ENCODE measurements at regions not wholly inside any gene's neighbourhood (a gene's known extent, or its start where the extent isn't known, plus 50 kb on each side); places are given as distances from the start of the nearest gene placed in this dataset.
"Not testable (repeated sequence)": the region's sequence is repeated elsewhere in the genome, so short reads cannot be mapped to it uniquely, and the experiment has no call there.

- DNase-seq (no peak), ATAC-seq (no peak)
These were observed 1314.0 kb downstream of the JRKL start for GRCh38 chr11:97703851-97704250.

GRCh38 chr11:97705441-97705840 is 1315.3 kb upstream of the CNTN5 start:
- H3K27ac Mint-ChIP-seq, ATAC-seq, DNase-seq, H3K27me3 Mint-ChIP-seq, H3K4me1 Mint-ChIP-seq, H3K9me3 Mint-ChIP-seq, H3K4me3 Mint-ChIP-seq: not testable (repeated sequence)

More at GRCh38 chr11:97703851-97704250, 1314.0 kb downstream of the JRKL start:
- Mint-ChIP-seq H3K27ac (no peak overlapping the region), H3K4me1 (no peaks in the 10 kb centered on the region), H3K27me3 (no peaks in the 10 kb centered on the region), H3K9me3 (peaks cover 0 to 7% of the 10 kb centered on the region in 2 donors), H3K4me3 (no peak overlapping the region)

GRCh38 chr11:97717922-97718321 is 1302.8 kb upstream of the CNTN5 start:
- no peaks in the 10 kb centered on the region for H3K4me1 Mint-ChIP-seq
- H3K27ac Mint-ChIP-seq, result no peak overlapping the region
- H3K4me3 Mint-ChIP-seq, result no peak overlapping the region
- ATAC-seq (no peak), DNase-seq (no peak)
- no peaks in the 10 kb centered on the region for H3K27me3 Mint-ChIP-seq
- H3K9me3 Mint-ChIP-seq, result peaks cover 0 to 6% of the 10 kb centered on the region in 2 donors

GRCh38 chr11:97722065-97722464 is 1298.7 kb upstream of the CNTN5 start:
- ATAC-seq, result no peak

GRCh38 chr11:97722721-97723120 is 1298.0 kb upstream of the CNTN5 start:
- ATAC-seq, result no peak
- no peak overlapping the region for H3K27ac Mint-ChIP-seq
- H3K9me3 Mint-ChIP-seq, result peaks cover 12 to 14% of the 10 kb centered on the region in 2 donors
- no peak for DNase-seq
- H3K4me3 Mint-ChIP-seq, result no peak overlapping the region
- H3K27me3 Mint-ChIP-seq, result no peaks in the 10 kb centered on the region
- no peaks in the 10 kb centered on the region for H3K4me1 Mint-ChIP-seq

More at GRCh38 chr11:97722065-97722464, 1298.7 kb upstream of the CNTN5 start:
- DNase-seq, result no peak
- H3K9me3 Mint-ChIP-seq, result peaks cover 7 to 14% of the 10 kb centered on the region in 2 donors
- H3K4me3 Mint-ChIP-seq, result no peak overlapping the region
- H3K27ac Mint-ChIP-seq, result no peak overlapping the region
- no peaks in the 10 kb centered on the region for H3K4me1 Mint-ChIP-seq
- H3K27me3 Mint-ChIP-seq, result no peaks in the 10 kb centered on the region

- ATAC-seq (no peak), DNase-seq (no peak)
- Mint-ChIP-seq H3K4me3 (no peak overlapping the region), H3K4me1 (no peaks in the 10 kb centered on the region), H3K27ac (no peak overlapping the region), H3K27me3 (no peaks in the 10 kb centered on the region), H3K9me3 (peaks cover 17 to 24% of the 10 kb centered on the region in 2 donors)
These were observed 1291.0 kb upstream of the CNTN5 start for GRCh38 chr11:97729546-97730272.

GRCh38 chr11:97732011-97732632 is 1288.6 kb upstream of the CNTN5 start:
- peaks cover 9 to 23% of the 10 kb centered on the region in 2 donors for H3K9me3 Mint-ChIP-seq
- H3K27me3 Mint-ChIP-seq, result no peaks in the 10 kb centered on the region
- H3K4me1 Mint-ChIP-seq, result no peaks in the 10 kb centered on the region
- DNase-seq, result no peak
- H3K4me3 Mint-ChIP-seq, result no peak overlapping the region
- ATAC-seq, result no peak
- H3K27ac Mint-ChIP-seq, result no peak overlapping the region

GRCh38 chr11:97738751-97739150 is 1282.0 kb upstream of the CNTN5 start:
- Mint-ChIP-seq H3K9me3 (peaks cover 18 to 19% of the 10 kb centered on the region in 2 donors), H3K27me3 (no peaks in the 10 kb centered on the region), H3K4me3 (no peak overlapping the region), H3K27ac (no peak overlapping the region), H3K4me1 (no peaks in the 10 kb centered on the region)
- DNase-seq (no peak), ATAC-seq (no peak)

- H3K27me3 Mint-ChIP-seq, result no peaks in the 10 kb centered on the region
- H3K4me1 Mint-ChIP-seq, result no peaks in the 10 kb centered on the region
- no peak overlapping the region for H3K4me3 Mint-ChIP-seq
- peaks cover 11 to 18% of the 10 kb centered on the region in 2 donors for H3K9me3 Mint-ChIP-seq
- DNase-seq (no peak), ATAC-seq (no peak)
- no peak overlapping the region for H3K27ac Mint-ChIP-seq
These were observed 1280.6 kb upstream of the CNTN5 start for GRCh38 chr11:97739932-97740800.

GRCh38 chr11:97740801-97741151 is 1280.0 kb upstream of the CNTN5 start:
- Mint-ChIP-seq H3K4me3 (no peak overlapping the region), H3K9me3 (peaks cover 11 to 18% of the 10 kb centered on the region in 2 donors), H3K4me1 (no peaks in the 10 kb centered on the region), H3K27ac (no peak overlapping the region), H3K27me3 (no peaks in the 10 kb centered on the region)
- DNase-seq, result no peak
- ATAC-seq, result no peak

GRCh38 chr11:97742717-97743116 is 1278.0 kb upstream of the CNTN5 start:
- no peak for ATAC-seq
- no peaks in the 10 kb centered on the region for H3K4me1 Mint-ChIP-seq
- H3K27me3 Mint-ChIP-seq, result no peaks in the 10 kb centered on the region
- peaks cover 11 to 18% of the 10 kb centered on the region in 2 donors for H3K9me3 Mint-ChIP-seq
- no peak overlapping the region for H3K4me3 Mint-ChIP-seq
- no peak for DNase-seq
- peak overlapping the region in 1 of 2 donors; percentile 44 for H3K27ac Mint-ChIP-seq

GRCh38 chr11:97743205-97743742 is 1277.5 kb upstream of the CNTN5 start:
- DNase-seq (no peak), ATAC-seq (no peak)
- Mint-ChIP-seq H3K4me3 (no peak overlapping the region), H3K4me1 (no peaks in the 10 kb centered on the region), H3K27ac (peak overlapping the region in 1 of 2 donors; percentile 44), H3K9me3 (peaks cover 11 to 18% of the 10 kb centered on the region in 2 donors), H3K27me3 (no peaks in the 10 kb centered on the region)

GRCh38 chr11:97745515-97746050 is 1275.2 kb upstream of the CNTN5 start:
- no peak overlapping the region for H3K27ac Mint-ChIP-seq
- ATAC-seq, result peak; percentile 28
- DNase-seq, result no peak
- no peaks in the 10 kb centered on the region for H3K4me1 Mint-ChIP-seq
- no peaks in the 10 kb centered on the region for H3K27me3 Mint-ChIP-seq
- peaks cover 3 to 14% of the 10 kb centered on the region in 2 donors for H3K9me3 Mint-ChIP-seq
- no peak overlapping the region for H3K4me3 Mint-ChIP-seq

GRCh38 chr11:97746818-97747217 is 1273.9 kb upstream of the CNTN5 start:
- no peaks in the 10 kb centered on the region for H3K27me3 Mint-ChIP-seq
- no peak overlapping the region for H3K4me3 Mint-ChIP-seq
- H3K4me1 Mint-ChIP-seq, result no peaks in the 10 kb centered on the region
- H3K9me3 Mint-ChIP-seq, result peaks cover 0 to 12% of the 10 kb centered on the region in 2 donors
- no peak for DNase-seq
- no peak overlapping the region for H3K27ac Mint-ChIP-seq
- no peak for ATAC-seq

GRCh38 chr11:97751405-97751804 is 1269.3 kb upstream of the CNTN5 start:
- Mint-ChIP-seq H3K9me3 (peaks cover 2 to 8% of the 10 kb centered on the region in 2 donors), H3K4me1 (no peaks in the 10 kb centered on the region), H3K27me3 (no peaks in the 10 kb centered on the region), H3K27ac (no peak overlapping the region), H3K4me3 (no peak overlapping the region)
- DNase-seq (no peak), ATAC-seq (no peak)

Data from stimulated activated naive CD8-positive, alpha-beta T cell treated with anti-CD3 and anti-CD28 coated beads, Interleukin-15, amount 100 ng/mL, for 72 hours (primary cell).